Kidney tubule cell (primary cell): ENCODE measurements at regions not wholly inside any gene's neighbourhood (a gene's known extent, or its start where the extent isn't known, plus 50 kb on each side); places are given as distances from the start of the nearest gene placed in this dataset.
"Not testable (repeated sequence)": the region's sequence is repeated elsewhere in the genome, so short reads cannot be mapped to it uniquely, and the experiment has no call there.

Experiments used
- DNase-seq: peaks from one replicate; pipeline ENCODE4 v3.0.0-alpha.2; 2018; ENCODE audit warnings: low spot score

GRCh38 chr18:78792736-78793135, 186.9 kb upstream of the SALL3 start:
- no peak for DNase-seq

- no peak for DNase-seq
Measured at GRCh38 chr18:78793313-78794070, 186.1 kb upstream of the SALL3 start.

- DNase-seq: no peak
Measured at GRCh38 chr18:78794071-78794430, 185.6 kb upstream of the SALL3 start.

- no peak for DNase-seq
Measured at GRCh38 chr18:78796693-78797455, 182.7 kb upstream of the SALL3 start.

- DNase-seq: no peak
Measured at GRCh38 chr18:78797499-78797898, 182.1 kb upstream of the SALL3 start.

- no peak for DNase-seq
Measured at GRCh38 chr18:78798402-78799175, 181.0 kb upstream of the SALL3 start.

GRCh38 chr18:78799382-78800089, 180.1 kb upstream of the SALL3 start:
- DNase-seq: no peak

- not testable (repeated sequence) for DNase-seq
Measured at GRCh38 chr18:78800102-78800851, 179.3 kb upstream of the SALL3 start.

GRCh38 chr18:78801011-78801410, 178.6 kb upstream of the SALL3 start:
- no peak for DNase-seq

GRCh38 chr18:78803104-78803503, 176.5 kb upstream of the SALL3 start:
- DNase-seq: no peak

GRCh38 chr18:78804206-78805030, 175.2 kb upstream of the SALL3 start:
- no peak for DNase-seq

GRCh38 chr18:78805840-78806239, 173.8 kb upstream of the SALL3 start:
- DNase-seq: no peak

GRCh38 chr18:78807668-78808067, 171.9 kb upstream of the SALL3 start:
- no peak for DNase-seq

GRCh38 chr18:78809845-78810244, 169.8 kb upstream of the SALL3 start:
- no peak for DNase-seq

GRCh38 chr18:78810706-78811105, 168.9 kb upstream of the SALL3 start:
- DNase-seq: no peak

- no peak for DNase-seq
Measured at GRCh38 chr18:78812067-78812466, 167.6 kb upstream of the SALL3 start.

GRCh38 chr18:78813156-78813555, 166.5 kb upstream of the SALL3 start:
- no peak for DNase-seq

GRCh38 chr18:78813936-78814710, 165.5 kb upstream of the SALL3 start:
- DNase-seq: no peak

GRCh38 chr18:78814766-78815165, 164.9 kb upstream of the SALL3 start:
- no peak for DNase-seq

GRCh38 chr18:78816114-78816513, 163.5 kb upstream of the SALL3 start:
- DNase-seq: no peak
